ENCODE measurements at regions not wholly inside any gene's neighbourhood (a gene's known extent, or its start where the extent isn't known, plus 50 kb on each side); places are given as distances from the start of the nearest gene placed in this dataset.
"Not testable (repeated sequence)": the region's sequence is repeated elsewhere in the genome, so short reads cannot be mapped to it uniquely, and the experiment has no call there.

GRCh38 chr5:125440905-125441304 lies 694.5 kb upstream of the ZNF608 start:
- no peak overlapping the region for H3K4me3 ChIP-seq
- DNase-seq (no peak), ATAC-seq (no peak)
- H3K9me3 ChIP-seq, result no peaks in the 10 kb centered on the region
- no peaks in the 10 kb centered on the region for H3K4me1 ChIP-seq (ENCODE audit: low read depth)
- intact Hi-C loops (cut with DNase I, micrococcal nuclease), result no loop called here
- no peak for TF ChIP-seq CTCF (IDR thresholded peaks at IDR 0.05)
- H3K36me3 ChIP-seq (ENCODE audit: low read depth), result no peaks in the 10 kb centered on the region

- intact Hi-C loops (cut with DNase I, micrococcal nuclease), result no loop called here
These were observed 700.5 kb upstream of the ZNF608 start for GRCh38 chr5:125446986-125447385.

GRCh38 chr5:125450771-125451170 lies 704.3 kb upstream of the ZNF608 start:
- Histone ChIP-seq H3K9me3 (no peaks in the 10 kb centered on the region), H3K4me3 (no peak overlapping the region), H3K4me1 (ENCODE audit: low read depth) (no peaks in the 10 kb centered on the region), H3K36me3 (ENCODE audit: low read depth) (no peaks in the 10 kb centered on the region)
- intact Hi-C loops (cut with DNase I, micrococcal nuclease), result no loop called here
- DNase-seq (no peak), ATAC-seq (no peak)
- no peak for TF ChIP-seq CTCF (IDR thresholded peaks at IDR 0.05)

More at GRCh38 chr5:125446986-125447385, 700.5 kb upstream of the ZNF608 start:
- H3K4me3 ChIP-seq, result no peak overlapping the region
- no peaks in the 10 kb centered on the region for H3K4me1 ChIP-seq (ENCODE audit: low read depth)
- no peaks in the 10 kb centered on the region for H3K9me3 ChIP-seq
- DNase-seq (no peak), ATAC-seq (no peak)
- no peak for TF ChIP-seq CTCF (IDR thresholded peaks at IDR 0.05)
- H3K36me3 ChIP-seq (ENCODE audit: low read depth), result no peaks in the 10 kb centered on the region

GRCh38 chr5:125451622-125452021 lies 705.2 kb upstream of the ZNF608 start:
- Histone ChIP-seq H3K9me3 (no peaks in the 10 kb centered on the region), H3K4me1 (ENCODE audit: low read depth) (no peaks in the 10 kb centered on the region), H3K36me3 (ENCODE audit: low read depth) (no peaks in the 10 kb centered on the region), H3K4me3 (no peak overlapping the region)
- intact Hi-C loops (cut with DNase I, micrococcal nuclease), result no loop called here
- TF ChIP-seq CTCF (IDR thresholded peaks at IDR 0.05), result no peak
- DNase-seq (no peak), ATAC-seq (no peak)

- DNase-seq (no peak), ATAC-seq (no peak)
- no peak overlapping the region for H3K4me3 ChIP-seq
- H3K36me3 ChIP-seq (ENCODE audit: low read depth), result no peaks in the 10 kb centered on the region
- intact Hi-C loops (cut with DNase I, micrococcal nuclease), result no loop called here
- TF ChIP-seq CTCF (IDR thresholded peaks at IDR 0.05), result no peak
- no peaks in the 10 kb centered on the region for H3K4me1 ChIP-seq (ENCODE audit: low read depth)
- H3K9me3 ChIP-seq, result no peaks in the 10 kb centered on the region
These were observed 706.6 kb upstream of the ZNF608 start for GRCh38 chr5:125452991-125453390.

- Histone ChIP-seq H3K4me3 (no peak overlapping the region), H3K4me1 (ENCODE audit: low read depth) (no peaks in the 10 kb centered on the region), H3K9me3 (no peaks in the 10 kb centered on the region), H3K36me3 (ENCODE audit: low read depth) (no peaks in the 10 kb centered on the region)
- intact Hi-C loops (cut with DNase I, micrococcal nuclease), result no loop called here
- DNase-seq (no peak), ATAC-seq (no peak)
- TF ChIP-seq CTCF (IDR thresholded peaks at IDR 0.05), result no peak
These were observed 708.6 kb upstream of the ZNF608 start for GRCh38 chr5:125455041-125455440.

- DNase-seq; ATAC-seq; H3K36me3 ChIP-seq (ENCODE audit: low read depth); H3K4me3 ChIP-seq; intact Hi-C loops (cut with DNase I, micrococcal nuclease); H3K4me1 ChIP-seq (ENCODE audit: low read depth); H3K9me3 ChIP-seq: not testable (repeated sequence)
These were observed 709.6 kb upstream of the ZNF608 start for GRCh38 chr5:125456005-125456404.

Data from mucosa of descending colon (tissue), 3 donors.